PC-9 (cell line): ENCODE measurements at regions not wholly inside any gene's neighbourhood (a gene's known extent, or its start where the extent isn't known, plus 50 kb on each side); places are given as distances from the start of the nearest gene placed in this dataset.

ENCODE experiments used
- BruUV-seq: library from RNA; stranded (reverse); fragments of 400-500 nt; replicated peaks from 2 replicates; lab custom pipeline; 2021; lab: Mats Ljungman, UMichigan
- CTCF ChIA-PET: fragments of 300-600 bp; sonication (Branson Sonifier 250); formaldehyde crosslinking; loops from one replicate; lab custom pipeline; 2022; ENCODE audit warnings: antibody characterized with exemption; lab: Charles Lee
- POLR2A ChIA-PET: fragments of 300-600 bp; sonication (Branson Sonifier 250); formaldehyde crosslinking; loops from one replicate; lab custom pipeline; 2022; ENCODE audit warnings: antibody characterized with exemption; ENCODE audit not compliant: unreplicated experiment; lab: Charles Lee
- DNase-seq, 2 experiments: peaks; one replicate each; pipeline versions ENCODE4 v3.0.0 to v3.0.0-alpha.2; 2015 to 2022; ENCODE audit warnings: mixed read lengths in 1 of 2
- H2AFZ ChIP-seq: fragments of 200-600 bp; sonication (generic); 2 replicates; pipeline ENCODE4 v1.8.1; 2017; ENCODE audit warnings: antibody characterized with exemption
- H3F3A ChIP-seq: fragments of 200-600 bp; sonication (generic); 2 replicates; pipeline ENCODE4 v1.8.1; 2017; ENCODE audit warnings: antibody characterized with exemption, mild to moderate bottlenecking, low read depth; ENCODE audit not compliant: insufficient read depth
- H3K27ac ChIP-seq: fragments of 200-600 bp; sonication (generic); 2 replicates; pipeline ENCODE4 v1.6.1; 2016; ENCODE audit warnings: mixed run types
- H3K27me3 ChIP-seq: fragments of 200-600 bp; sonication (generic); 2 replicates; pipeline ENCODE4 v1.6.1; 2016; ENCODE audit warnings: low read depth, mixed run types; ENCODE audit not compliant: insufficient read depth
- H3K36me3 ChIP-seq: fragments of 200-600 bp; sonication (generic); 2 replicates; pipeline ENCODE4 v1.6.1; 2016; ENCODE audit warnings: low read depth, mixed run types
- H3K4me1 ChIP-seq: fragments of 200-600 bp; sonication (generic); replicated peaks from 2 replicates; pipeline ENCODE4 v1.6.1; 2016; ENCODE audit warnings: mixed run types; ENCODE audit not compliant: insufficient read depth
- H3K4me2 ChIP-seq: fragments of 200-600 bp; sonication (generic); 2 replicates; pipeline ENCODE4 v1.6.1; 2017; ENCODE audit warnings: mixed run types
- H3K4me3 ChIP-seq: fragments of 200-600 bp; sonication (generic); 2 replicates; pipeline ENCODE4 v1.6.1; 2016; ENCODE audit warnings: mixed run types
- H3K79me2 ChIP-seq: fragments of 200-600 bp; sonication (generic); 2 replicates; pipeline ENCODE4 v1.6.1; 2017; ENCODE audit warnings: low read depth, mixed run types
- H3K9me2 ChIP-seq: fragments of 200-600 bp; sonication (generic); 2 replicates; pipeline ENCODE4 v1.8.1; 2017; ENCODE audit warnings: mild to moderate bottlenecking; ENCODE audit not compliant: insufficient read depth
- H3K9me3 ChIP-seq: fragments of 200-600 bp; sonication (generic); 2 replicates; pipeline ENCODE4 v1.8.1; 2016; ENCODE audit warnings: low read depth; ENCODE audit not compliant: insufficient read depth
- H4K20me1 ChIP-seq: fragments of 200-600 bp; sonication (generic); 2 replicates; pipeline ENCODE4 v1.8.1; 2017; ENCODE audit not compliant: insufficient read depth
- CTCF ChIP-seq: fragments of 200-600 bp; sonication (generic); conservative IDR thresholded peaks from 2 replicates; pipeline ENCODE4 v1.6.1; 2017; ENCODE audit warnings: mixed run types, antibody characterized with exemption, mild to moderate bottlenecking, moderate library complexity
- EZH2 ChIP-seq: fragments of 200-600 bp; sonication (generic); IDR thresholded peaks from 2 replicates; pipeline ENCODE4 v1.8.0; 2017; ENCODE audit warnings: antibody characterized with exemption, low read depth
- intact Hi-C: fragments of 100-400 bp; cut with micrococcal nuclease; formaldehyde crosslinking; loops from one replicate; pipeline ENCODE4 v1.10.0; 2022; ENCODE audit not compliant: unreplicated experiment

GRCh38 chr22:34427841-34428240 is 507.6 kb upstream of the LARGE1 start:
- 0 out of 2 replicates have a peak, but pooled peaks cover 14% of the 10 kb centered on the region for H3K27me3 ChIP-seq
- 0 out of 2 replicates have a peak, but pooled peaks cover 5% of the 10 kb centered on the region for H4K20me1 ChIP-seq
- H3K4me3 ChIP-seq: no peak overlapping the region
- BruUV-seq: no TSS peak
- no peaks in the 10 kb centered on the region for H3K4me1 ChIP-seq
- intact Hi-C loops: no loop called here
- H2AFZ ChIP-seq: no peak overlapping the region
- ChIA-PET CTCF (no interaction called here), POLR2A (no interaction called here)
- no peaks in the 10 kb centered on the region for H3F3A ChIP-seq
- H3K36me3 ChIP-seq: no peaks in the 10 kb centered on the region
- TF ChIP-seq EZH2 (no peak), CTCF (no peak)
- no peak for DNase-seq
- no peak overlapping the region for H3K4me2 ChIP-seq
- no peaks in the 10 kb centered on the region for H3K79me2 ChIP-seq
- no peaks in the 10 kb centered on the region for H3K9me3 ChIP-seq
- H3K27ac ChIP-seq: no peak overlapping the region
- no peaks in the 10 kb centered on the region for H3K9me2 ChIP-seq

- Histone ChIP-seq H3K27me3 (0 out of 2 replicates have a peak, but pooled peaks cover 14% of the 10 kb centered on the region), H3K9me3 (no peaks in the 10 kb centered on the region), H3K36me3 (no peaks in the 10 kb centered on the region), H3K4me3 (no peak overlapping the region), H4K20me1 (0 out of 2 replicates have a peak, but pooled peaks cover 5% of the 10 kb centered on the region), H3F3A (no peaks in the 10 kb centered on the region), H3K4me1 (no peaks in the 10 kb centered on the region), H3K9me2 (no peaks in the 10 kb centered on the region), H3K79me2 (no peaks in the 10 kb centered on the region), H3K27ac (no peak overlapping the region), H3K4me2 (no peak overlapping the region), H2AFZ (no peak overlapping the region)
- intact Hi-C loops: no loop called here
- POLR2A ChIA-PET: no interaction called here
- TF ChIP-seq EZH2 (no peak), CTCF (no peak)
- no peak for DNase-seq
- CTCF ChIA-PET: no interaction called here
- BruUV-seq: no TSS peak
These were observed 509.0 kb upstream of the LARGE1 start for GRCh38 chr22:34429314-34429713.

- H3K4me1 ChIP-seq: no peaks in the 10 kb centered on the region
- BruUV-seq: no TSS peak
- POLR2A ChIA-PET: no interaction called here
These were observed 510.1 kb upstream of the LARGE1 start for GRCh38 chr22:34430386-34430785.

More at GRCh38 chr22:34430386-34430785, 510.1 kb upstream of the LARGE1 start:
- intact Hi-C loops: no loop called here
- CTCF ChIA-PET: no interaction called here
- no peaks in the 10 kb centered on the region for H4K20me1 ChIP-seq
- 0 out of 2 replicates have a peak, but pooled peaks cover 14% of the 10 kb centered on the region for H3K27me3 ChIP-seq
- no peaks in the 10 kb centered on the region for H3K9me3 ChIP-seq
- H3K4me3 ChIP-seq: no peak overlapping the region
- TF ChIP-seq CTCF (no peak), EZH2 (no peak)
- H3K36me3 ChIP-seq: no peaks in the 10 kb centered on the region
- no peak overlapping the region for H3K4me2 ChIP-seq
- no peaks in the 10 kb centered on the region for H3K9me2 ChIP-seq
- no peak overlapping the region for H3K27ac ChIP-seq
- no peak for DNase-seq
- no peak overlapping the region for H2AFZ ChIP-seq
- H3K79me2 ChIP-seq: no peaks in the 10 kb centered on the region
- no peaks in the 10 kb centered on the region for H3F3A ChIP-seq
